CD4-positive, alpha-beta T cell (primary cell): ENCODE measurements at regions not wholly inside any gene's neighbourhood (a gene's known extent, or its start where the extent isn't known, plus 50 kb on each side); places are given as distances from the start of the nearest gene placed in this dataset.

Experiments
- ATAC-seq: fragments of 200-7000 bp; cut with Tn5 transposase; one replicate; pipeline ENCODE4 v1.10.0; 2022; ENCODE audit warnings: mild to moderate bottlenecking; ENCODE audit not compliant: poor library complexity
- CTCF ChIA-PET: fragments of 350-600 bp; sonication (Branson Sonifier 250); formaldehyde crosslinking; loops from one replicate; lab custom pipeline; 2021; ENCODE audit warnings: antibody characterized with exemption, inconsistent platforms; lab: Charles Lee
- POLR2A ChIA-PET: fragments of 350-600 bp; sonication (Branson Sonifier 250); formaldehyde crosslinking; loops from one replicate; lab custom pipeline; 2021; ENCODE audit warnings: antibody characterized with exemption, inconsistent platforms; lab: Charles Lee
- DNase-seq, 14 experiments: peaks; one replicate each; pipeline ENCODE4 v3.0.0-alpha.2; 2013 to 2020; ENCODE audit warnings: mixed read lengths in 2 of 14
- H3K27ac ChIP-seq, 2 donors: one replicate each; pipeline versions ENCODE4 v1.5.1 to v1.7.0; 2013; ENCODE audit warnings: low read length in 2 of 2, low read depth in 1 of 2, mild to moderate bottlenecking in 1 of 2
- H3K27me3 ChIP-seq, 2 experiments: 1 replicate in 1 of 2; 2 replicates in 1 of 2; pipeline versions ENCODE4 v1.6.1 to v1.7.0; 2013; ENCODE audit warnings: low read length in 2 of 2, control low read depth in 1 of 2, mild to moderate bottlenecking in 1 of 2, moderate library complexity in 1 of 2; ENCODE audit not compliant: insufficient read depth in 2 of 2, control insufficient read depth in 1 of 2
- H3K36me3 ChIP-seq: one replicate; pipeline ENCODE4 v1.6.1; 2013; ENCODE audit warnings: low read length, control low read depth; ENCODE audit not compliant: insufficient read depth
- H3K4me1 ChIP-seq: one replicate; pipeline ENCODE4 v1.6.1; 2013; ENCODE audit warnings: low read length, control low read depth; ENCODE audit not compliant: insufficient read depth
- H3K4me3 ChIP-seq: one replicate; pipeline ENCODE4 v1.5.1; 2013; ENCODE audit warnings: mild to moderate bottlenecking, low read length, moderate library complexity
- H3K9me3 ChIP-seq, 2 experiments: 1 replicate in 1 of 2; 2 replicates in 1 of 2; pipeline versions ENCODE4 v1.6.1 to v1.7.0; 2013; ENCODE audit warnings: low read length in 2 of 2, mild to moderate bottlenecking in 2 of 2, control low read depth in 1 of 2, moderate library complexity in 1 of 2; ENCODE audit not compliant: control insufficient read depth in 1 of 2, insufficient read depth in 1 of 2
- H3K27ac Mint-ChIP-seq: one replicate; pipeline ENCODE4 v1.8.0; 2020; ENCODE audit warnings: mixed read lengths
- H3K27me3 Mint-ChIP-seq: one replicate; pipeline ENCODE4 v1.8.0; 2021; ENCODE audit warnings: mixed read lengths
- H3K36me3 Mint-ChIP-seq: one replicate; pipeline ENCODE4 v1.8.0; 2021; ENCODE audit warnings: low read depth, mixed read lengths
- H3K4me1 Mint-ChIP-seq: one replicate; pipeline ENCODE4 v1.8.0; 2021; ENCODE audit warnings: low read depth, mixed read lengths
- H3K4me3 Mint-ChIP-seq: one replicate; pipeline ENCODE4 v1.8.0; 2020; ENCODE audit warnings: mild to moderate bottlenecking, mixed read lengths
- H3K9me3 Mint-ChIP-seq: one replicate; pipeline ENCODE4 v1.8.0; 2020; ENCODE audit warnings: mixed read lengths
- intact Hi-C, 2 experiments: fragments of 100-400 bp; cut with DNase I in 1 of 2; cut with micrococcal nuclease in 1 of 2; formaldehyde crosslinking; loops; one replicate each; pipeline versions ENCODE4 v1.15.1 to v1.9.0; 2023 to 2025; cut with DNase I, micrococcal nuclease
- TF ChIP-seq, protein P1 (sequence below): fragments of 200-600 bp; IDR thresholded peaks from one replicate; pipeline ENCODE4 v1.8.0; 2022; ENCODE audit warnings: antibody characterized with exemption, mild to moderate bottlenecking

DNA sequence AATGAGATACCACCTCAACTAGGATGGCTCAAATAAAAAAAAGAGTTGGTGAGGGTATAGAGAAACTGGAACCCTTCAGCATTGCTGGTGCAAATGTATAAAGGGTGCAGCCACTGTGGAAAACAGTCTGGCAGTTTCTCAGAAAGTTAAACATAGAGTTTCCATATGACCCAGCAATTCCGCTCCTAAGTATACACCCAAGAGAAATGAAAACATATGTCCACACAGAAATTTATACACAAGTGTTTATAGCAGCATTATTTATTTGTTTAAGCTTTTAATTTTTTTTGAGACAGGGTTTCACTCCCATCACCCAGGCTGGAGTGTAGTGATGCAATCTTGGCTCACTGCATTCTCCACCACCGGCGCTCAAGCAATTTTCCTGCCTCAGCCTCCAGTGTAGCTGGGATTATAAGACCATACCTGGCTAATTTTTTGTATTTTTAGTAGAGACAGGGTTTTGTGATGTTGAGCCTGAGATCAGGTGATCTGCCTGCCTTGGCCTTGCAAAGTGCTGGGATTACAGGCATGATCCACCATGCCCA is 118.2 kb upstream of the KIF5B start:
- POLR2A ChIA-PET: no interaction called here
- DNase-seq (no peak), ATAC-seq (no peak)
- Histone ChIP-seq H3K36me3 (no peaks in the 10 kb centered on the region), H3K4me1 (no peaks in the 10 kb centered on the region), H3K4me3 (no peak overlapping the region), H3K27ac (no peak overlapping the region), H3K9me3 (no peaks in the 10 kb centered on the region), H3K27me3 (no peaks in the 10 kb centered on the region)
- CTCF ChIA-PET: no interaction called here
- TF ChIP-seq, protein P1, sequence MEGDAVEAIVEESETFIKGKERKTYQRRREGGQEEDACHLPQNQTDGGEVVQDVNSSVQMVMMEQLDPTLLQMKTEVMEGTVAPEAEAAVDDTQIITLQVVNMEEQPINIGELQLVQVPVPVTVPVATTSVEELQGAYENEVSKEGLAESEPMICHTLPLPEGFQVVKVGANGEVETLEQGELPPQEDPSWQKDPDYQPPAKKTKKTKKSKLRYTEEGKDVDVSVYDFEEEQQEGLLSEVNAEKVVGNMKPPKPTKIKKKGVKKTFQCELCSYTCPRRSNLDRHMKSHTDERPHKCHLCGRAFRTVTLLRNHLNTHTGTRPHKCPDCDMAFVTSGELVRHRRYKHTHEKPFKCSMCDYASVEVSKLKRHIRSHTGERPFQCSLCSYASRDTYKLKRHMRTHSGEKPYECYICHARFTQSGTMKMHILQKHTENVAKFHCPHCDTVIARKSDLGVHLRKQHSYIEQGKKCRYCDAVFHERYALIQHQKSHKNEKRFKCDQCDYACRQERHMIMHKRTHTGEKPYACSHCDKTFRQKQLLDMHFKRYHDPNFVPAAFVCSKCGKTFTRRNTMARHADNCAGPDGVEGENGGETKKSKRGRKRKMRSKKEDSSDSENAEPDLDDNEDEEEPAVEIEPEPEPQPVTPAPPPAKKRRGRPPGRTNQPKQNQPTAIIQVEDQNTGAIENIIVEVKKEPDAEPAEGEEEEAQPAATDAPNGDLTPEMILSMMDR: no peak
- Mint-ChIP-seq H3K9me3 (no peaks in the 10 kb centered on the region), H3K4me1 (no peaks in the 10 kb centered on the region), H3K4me3 (no peak overlapping the region), H3K27me3 (no peaks in the 10 kb centered on the region), H3K27ac (no peak overlapping the region), H3K36me3 (no peaks in the 10 kb centered on the region)
- intact Hi-C loops: no loop called here

DNA sequence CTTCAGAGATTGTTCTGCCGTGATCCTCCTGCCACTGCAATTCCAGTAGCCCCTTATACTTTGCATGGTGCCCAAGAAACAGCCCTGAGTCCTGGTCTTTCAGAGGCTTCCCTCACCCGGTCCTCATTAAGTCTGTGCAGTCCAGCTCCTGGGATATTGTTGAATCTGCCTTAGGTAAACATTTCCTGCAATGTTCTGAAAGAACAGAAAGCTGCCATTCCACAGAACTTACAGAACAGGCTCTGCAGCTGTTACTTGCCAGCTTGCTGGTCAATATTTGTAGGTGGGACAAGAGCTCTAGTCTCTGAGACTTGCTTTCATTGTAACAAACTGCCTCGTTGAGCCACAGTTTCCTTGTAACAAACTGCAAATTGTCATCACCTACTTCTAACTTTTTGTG is 115.0 kb upstream of the KIF5B start:
- Histone ChIP-seq H3K27me3 (no peaks in the 10 kb centered on the region), H3K27ac (no peak overlapping the region), H3K36me3 (no peaks in the 10 kb centered on the region), H3K4me3 (no peak overlapping the region), H3K9me3 (no peaks in the 10 kb centered on the region), H3K4me1 (no peaks in the 10 kb centered on the region)
- CTCF ChIA-PET: no interaction called here
- no peak for DNase-seq
- no peak for ATAC-seq
- H3K4me1 Mint-ChIP-seq: no peaks in the 10 kb centered on the region
- no peaks in the 10 kb centered on the region for H3K9me3 Mint-ChIP-seq
- TF ChIP-seq, protein P1: no peak
- H3K4me3 Mint-ChIP-seq: no peak overlapping the region
- no peak overlapping the region for H3K27ac Mint-ChIP-seq
- H3K27me3 Mint-ChIP-seq: no peaks in the 10 kb centered on the region
- H3K36me3 Mint-ChIP-seq: no peaks in the 10 kb centered on the region
- POLR2A ChIA-PET: no interaction called here
- intact Hi-C loops: no loop called here

DNA sequence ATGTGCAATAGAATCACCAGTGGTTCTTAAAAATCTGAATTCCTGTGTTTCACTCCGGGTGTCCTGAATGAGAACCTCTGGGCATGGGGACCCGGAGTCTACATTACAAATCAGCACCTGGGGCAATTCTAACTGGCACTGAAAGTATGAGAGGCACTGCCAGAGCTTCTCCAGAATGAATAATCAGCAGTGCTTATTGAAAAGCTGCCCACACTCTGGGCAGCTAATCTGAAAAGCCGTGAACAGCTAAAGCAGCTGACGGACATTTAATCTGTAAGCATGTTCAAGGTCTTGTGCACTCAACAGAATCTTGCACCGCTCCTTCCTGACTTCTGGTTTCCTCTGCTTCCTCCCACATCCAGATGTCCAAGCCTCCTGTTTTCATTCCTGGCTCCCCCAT is 113.3 kb upstream of the KIF5B start:
- H3K9me3 Mint-ChIP-seq: no peaks in the 10 kb centered on the region
- ChIA-PET POLR2A (no interaction called here), CTCF (no interaction called here)
- Histone ChIP-seq H3K27me3 (no peaks in the 10 kb centered on the region), H3K9me3 (no peaks in the 10 kb centered on the region), H3K36me3 (no peaks in the 10 kb centered on the region), H3K4me3 (no peak overlapping the region), H3K27ac (no peak overlapping the region), H3K4me1 (no peaks in the 10 kb centered on the region)
- H3K4me3 Mint-ChIP-seq: no peak overlapping the region
- H3K4me1 Mint-ChIP-seq: no peaks in the 10 kb centered on the region
- no peak overlapping the region for H3K27ac Mint-ChIP-seq
- peaks cover 7% of the 10 kb centered on the region for H3K27me3 Mint-ChIP-seq
- intact Hi-C loops: no loop called here
- ATAC-seq: no peak
- H3K36me3 Mint-ChIP-seq: no peaks in the 10 kb centered on the region
- TF ChIP-seq, protein P1: no peak
- no peak for DNase-seq
